ENCODE measurements at regions not wholly inside any gene's neighbourhood (a gene's known extent, or its start where the extent isn't known, plus 50 kb on each side); places are given as distances from the start of the nearest gene placed in this dataset.

- Histone ChIP-seq H3K9me3 (no peaks in the 10 kb centered on the region), H3K27me3 (no peaks in the 10 kb centered on the region), H3K36me3 (no peaks in the 10 kb centered on the region), H3K27ac (no peak overlapping the region), H3K4me1 (no peaks in the 10 kb centered on the region), H3K4me3 (no peak overlapping the region)
- TF ChIP-seq CTCF (IDR thresholded peaks at IDR 0.05), result no peak
- intact Hi-C loops (cut with DNase I), result no loop called here
- DNase-seq (ENCODE audit: low spot score in 2 of 2), result no peak
Observed at GRCh38 chr10:70943841-70944466, 55.6 kb upstream of the PCBD1 start.

- Histone ChIP-seq H3K4me1 (no peaks in the 10 kb centered on the region), H3K27me3 (no peaks in the 10 kb centered on the region), H3K27ac (no peak overlapping the region), H3K4me3 (no peak overlapping the region), H3K36me3 (no peaks in the 10 kb centered on the region), H3K9me3 (no peaks in the 10 kb centered on the region)
- no peak for TF ChIP-seq CTCF (IDR thresholded peaks at IDR 0.05)
- DNase-seq (ENCODE audit: low spot score in 2 of 2), result peak in 1 of 2 donors; percentile 3
- intact Hi-C loops (cut with DNase I), result no loop called here
Observed at GRCh38 chr10:70950037-70950436, 61.7 kb upstream of the PCBD1 start.

GRCh38 chr10:70950801-70951200 lies 62.4 kb upstream of the PCBD1 start:
- TF ChIP-seq CTCF (IDR thresholded peaks at IDR 0.05), result no peak
- no peaks in the 10 kb centered on the region for H3K36me3 ChIP-seq
- H3K4me1 ChIP-seq, result no peaks in the 10 kb centered on the region
- H3K4me3 ChIP-seq, result no peak overlapping the region
- H3K27ac ChIP-seq, result no peak overlapping the region
- intact Hi-C loops (cut with DNase I), result no loop called here
- DNase-seq (ENCODE audit: low spot score in 2 of 2), result no peak
- no peaks in the 10 kb centered on the region for H3K9me3 ChIP-seq
- no peaks in the 10 kb centered on the region for H3K27me3 ChIP-seq

GRCh38 chr10:70952401-70952800 lies 64.0 kb upstream of the PCBD1 start:
- H3K4me1 ChIP-seq, result no peaks in the 10 kb centered on the region
- DNase-seq (ENCODE audit: low spot score in 2 of 2), result no peak
- intact Hi-C loops (cut with DNase I), result no loop called here

GRCh38 chr10:70952921-70953320 lies 64.6 kb upstream of the PCBD1 start:
- Histone ChIP-seq H3K36me3 (no peaks in the 10 kb centered on the region), H3K27me3 (no peaks in the 10 kb centered on the region), H3K9me3 (no peaks in the 10 kb centered on the region), H3K4me1 (no peaks in the 10 kb centered on the region), H3K27ac (no peak overlapping the region), H3K4me3 (no peak overlapping the region)
- intact Hi-C loops (cut with DNase I), result no loop called here
- no peak for TF ChIP-seq CTCF (IDR thresholded peaks at IDR 0.05)
- no peak for DNase-seq (ENCODE audit: low spot score in 2 of 2)

More at GRCh38 chr10:70952401-70952800, 64.0 kb upstream of the PCBD1 start:
- Histone ChIP-seq H3K9me3 (no peaks in the 10 kb centered on the region), H3K27ac (no peak overlapping the region), H3K4me3 (no peak overlapping the region), H3K36me3 (no peaks in the 10 kb centered on the region), H3K27me3 (no peaks in the 10 kb centered on the region)
- no peak for TF ChIP-seq CTCF (IDR thresholded peaks at IDR 0.05)
